ENCODE measurements at regions not wholly inside any gene's neighbourhood (a gene's known extent, or its start where the extent isn't known, plus 50 kb on each side); places are given as distances from the start of the nearest gene placed in this dataset.

GRCh38 chr2:15719566-15720313 is 128.1 kb downstream of the DDX1 start:
- DNase-seq (ENCODE audit: low spot score), result no peak

- no peak for DNase-seq (ENCODE audit: low spot score)
Measured at GRCh38 chr2:15720561-15721307, 129.1 kb downstream of the DDX1 start.

- no peak for DNase-seq (ENCODE audit: low spot score)
Measured at GRCh38 chr2:15721411-15722067, 129.9 kb downstream of the DDX1 start.

- no peak for DNase-seq (ENCODE audit: low spot score)
Measured at GRCh38 chr2:15722980-15723379, 131.3 kb downstream of the DDX1 start.

- DNase-seq (ENCODE audit: low spot score), result no peak
Measured at GRCh38 chr2:15724235-15724634, 132.6 kb downstream of the DDX1 start.

GRCh38 chr2:15725101-15725781 is 133.6 kb downstream of the DDX1 start:
- no peak for DNase-seq (ENCODE audit: low spot score)

- no peak for DNase-seq (ENCODE audit: low spot score)
Measured at GRCh38 chr2:15725782-15726112, 134.1 kb downstream of the DDX1 start.

GRCh38 chr2:15726321-15727057 is 134.8 kb downstream of the DDX1 start:
- no peak for DNase-seq (ENCODE audit: low spot score)

GRCh38 chr2:15727396-15728244 is 136.0 kb downstream of the DDX1 start:
- no peak for DNase-seq (ENCODE audit: low spot score)

GRCh38 chr2:15728245-15728938 is 136.7 kb downstream of the DDX1 start:
- no peak for DNase-seq (ENCODE audit: low spot score)

- no peak for DNase-seq (ENCODE audit: low spot score)
Measured at GRCh38 chr2:15729001-15729400, 137.3 kb downstream of the DDX1 start.

- DNase-seq (ENCODE audit: low spot score), result no peak
Measured at GRCh38 chr2:15729709-15730544, 138.3 kb downstream of the DDX1 start.

GRCh38 chr2:15730545-15731212 is 139.0 kb downstream of the DDX1 start:
- DNase-seq (ENCODE audit: low spot score), result no peak

- DNase-seq (ENCODE audit: low spot score), result no peak
Measured at GRCh38 chr2:15731213-15731888, 139.7 kb downstream of the DDX1 start.

- no peak for DNase-seq (ENCODE audit: low spot score)
Measured at GRCh38 chr2:15731889-15732271, 140.2 kb downstream of the DDX1 start.

GRCh38 chr2:15732341-15733077 is 140.8 kb downstream of the DDX1 start:
- no peak for DNase-seq (ENCODE audit: low spot score)

- DNase-seq (ENCODE audit: low spot score), result no peak
Measured at GRCh38 chr2:15733867-15734673, 142.4 kb downstream of the DDX1 start.
